Epithelial cell of esophagus (primary cell): ENCODE measurements at regions not wholly inside any gene's neighbourhood (a gene's known extent, or its start where the extent isn't known, plus 50 kb on each side); places are given as distances from the start of the nearest gene placed in this dataset.

Experiments
- DNase-seq: peaks from one replicate; pipeline ENCODE4 v3.0.0; 2010; ENCODE audit warnings: low read depth
- H3K4me3 ChIP-seq: 2 replicates; pipeline ENCODE4 v1.5.1; 2011; ENCODE audit warnings: mild to moderate bottlenecking, low read length, control low read depth
- CTCF ChIP-seq: IDR thresholded peaks from 2 replicates; pipeline ENCODE4 v1.5.1; 2011; ENCODE audit warnings: low read depth, mild to moderate bottlenecking, low read length, control low read depth, inconsistent platforms; ENCODE audit not compliant: insufficient read depth; ENCODE audit errors: missing control alignments

- no peak overlapping the region for H3K4me3 ChIP-seq
- peak; percentile 85 for TF ChIP-seq CTCF
Measured at GRCh38 chr11:59283825-59284772, 71.4 kb upstream of the MPEG1 start.

GRCh38 chr11:59283311-59283710 is 70.6 kb upstream of the MPEG1 start:
- TF ChIP-seq CTCF: no peak
- DNase-seq: no peak
- no peak overlapping the region for H3K4me3 ChIP-seq

More at GRCh38 chr11:59283825-59284772, 71.4 kb upstream of the MPEG1 start:
- peak; percentile 63 for DNase-seq

- TF ChIP-seq CTCF: no peak
- no peak for DNase-seq
- no peak overlapping the region for H3K4me3 ChIP-seq
Measured at GRCh38 chr11:59281177-59281576, 68.5 kb upstream of the MPEG1 start.

GRCh38 chr11:59273373-59273841 is 60.7 kb upstream of the MPEG1 start:
- no peak overlapping the region for H3K4me3 ChIP-seq
- DNase-seq: no peak
- TF ChIP-seq CTCF: no peak

- no peak for DNase-seq
- H3K4me3 ChIP-seq: no peak overlapping the region
- TF ChIP-seq CTCF: no peak
Measured at GRCh38 chr11:59272771-59273372, 60.1 kb upstream of the MPEG1 start.

- no peak overlapping the region for H3K4me3 ChIP-seq
- no peak for DNase-seq
- TF ChIP-seq CTCF: no peak
Measured at GRCh38 chr11:59271811-59272327, 59.1 kb upstream of the MPEG1 start.
